ENCODE measurements at regions not wholly inside any gene's neighbourhood (a gene's known extent, or its start where the extent isn't known, plus 50 kb on each side); places are given as distances from the start of the nearest gene placed in this dataset.

- DNase-seq (ENCODE audit: low read depth, low spot score): no peak
- Mint-ChIP-seq H3K27me3 (ENCODE audit: low read depth) (no peaks in the 10 kb centered on the region), H3K4me3 (no peak overlapping the region), H3K36me3 (ENCODE audit: low read depth) (no peaks in the 10 kb centered on the region), H3K27ac (ENCODE audit: unreplicated experiment) (no peak overlapping the region), H3K4me1 (peaks cover 13% of the 10 kb centered on the region), H3K9me3 (no peaks in the 10 kb centered on the region)
- TF ChIP-seq CTCF (conservative IDR thresholded peaks at IDR 0.05): no peak
Observed at GRCh38 chr7:9785211-9785610, 1188.5 kb upstream of the PHF14 start.

- no peak overlapping the region for H3K27ac Mint-ChIP-seq (ENCODE audit: unreplicated experiment)
- H3K36me3 Mint-ChIP-seq (ENCODE audit: low read depth): no peaks in the 10 kb centered on the region
- no peaks in the 10 kb centered on the region for H3K27me3 Mint-ChIP-seq (ENCODE audit: low read depth)
- no peaks in the 10 kb centered on the region for H3K4me1 Mint-ChIP-seq
- no peaks in the 10 kb centered on the region for H3K9me3 Mint-ChIP-seq
- DNase-seq (ENCODE audit: low read depth, low spot score): no peak
- no peak overlapping the region for H3K4me3 Mint-ChIP-seq
- no peak for TF ChIP-seq CTCF (conservative IDR thresholded peaks at IDR 0.05)
Observed at GRCh38 chr7:9796241-9796640, 1177.4 kb upstream of the PHF14 start.

GRCh38 chr7:9822458-9823290, 1151.0 kb upstream of the PHF14 start:
- no peak overlapping the region for H3K4me3 Mint-ChIP-seq

GRCh38 chr7:9835199-9835598, 1138.5 kb upstream of the PHF14 start:
- no peaks in the 10 kb centered on the region for H3K9me3 Mint-ChIP-seq
- no peak overlapping the region for H3K4me3 Mint-ChIP-seq
- no peaks in the 10 kb centered on the region for H3K27me3 Mint-ChIP-seq (ENCODE audit: low read depth)
- H3K27ac Mint-ChIP-seq (ENCODE audit: unreplicated experiment): no peak overlapping the region
- H3K36me3 Mint-ChIP-seq (ENCODE audit: low read depth): no peaks in the 10 kb centered on the region
- no peak for DNase-seq (ENCODE audit: low read depth, low spot score)
- no peaks in the 10 kb centered on the region for H3K4me1 Mint-ChIP-seq
- TF ChIP-seq CTCF (conservative IDR thresholded peaks at IDR 0.05): no peak

More at GRCh38 chr7:9822458-9823290, 1151.0 kb upstream of the PHF14 start:
- Mint-ChIP-seq H3K9me3 (peaks cover 5% of the 10 kb centered on the region), H3K27ac (ENCODE audit: unreplicated experiment) (no peak overlapping the region), H3K36me3 (ENCODE audit: low read depth) (no peaks in the 10 kb centered on the region), H3K4me1 (no peaks in the 10 kb centered on the region), H3K27me3 (ENCODE audit: low read depth) (no peaks in the 10 kb centered on the region)
- no peak for TF ChIP-seq CTCF (conservative IDR thresholded peaks at IDR 0.05)
- DNase-seq (ENCODE audit: low read depth, low spot score): no peak

GRCh38 chr7:9836671-9837070, 1137.0 kb upstream of the PHF14 start:
- TF ChIP-seq CTCF (conservative IDR thresholded peaks at IDR 0.05): no peak
- Mint-ChIP-seq H3K36me3 (ENCODE audit: low read depth) (no peaks in the 10 kb centered on the region), H3K4me3 (no peak overlapping the region), H3K27me3 (ENCODE audit: low read depth) (no peaks in the 10 kb centered on the region), H3K9me3 (no peaks in the 10 kb centered on the region), H3K4me1 (no peaks in the 10 kb centered on the region), H3K27ac (ENCODE audit: unreplicated experiment) (no peak overlapping the region)
- DNase-seq (ENCODE audit: low read depth, low spot score): no peak

All from neural crest cell (in vitro differentiated cells).